ENCODE measurements at regions not wholly inside any gene's neighbourhood (a gene's known extent, or its start where the extent isn't known, plus 50 kb on each side); places are given as distances from the start of the nearest gene placed in this dataset.

DNA sequence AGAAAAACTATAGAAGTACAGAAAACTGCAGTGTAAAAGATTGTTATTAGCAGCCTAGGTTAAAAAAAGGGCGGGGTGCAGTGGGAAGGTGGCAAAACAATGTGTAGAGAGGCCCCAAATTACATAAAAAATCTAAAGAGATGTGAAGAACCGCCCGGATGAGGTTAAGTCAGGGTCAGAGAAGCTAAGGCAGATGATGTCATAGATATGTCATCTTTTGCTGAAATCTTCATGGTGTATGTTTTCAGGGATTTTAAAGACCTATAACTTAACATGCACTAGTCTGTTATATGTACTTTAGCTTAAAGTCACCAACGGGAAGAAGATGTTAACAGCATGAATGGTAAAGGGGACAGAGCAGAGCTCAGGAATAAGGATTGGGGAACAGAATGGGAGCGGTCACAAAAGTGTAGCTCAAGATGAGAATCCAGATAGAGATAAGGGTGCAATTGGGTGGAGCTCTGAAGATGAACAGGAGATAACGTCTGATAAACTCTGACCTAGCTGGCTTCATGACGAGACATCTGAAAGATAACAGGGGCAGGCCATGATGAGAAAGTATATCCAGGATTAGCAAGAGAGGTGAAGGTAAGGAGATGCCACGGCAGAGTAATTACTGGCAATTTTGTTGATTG is 83.4 kb downstream of the TFAP2A start:
- no peaks in the 10 kb centered on the region for H3K9me3 ChIP-seq
- no peak for DNase-seq
- intact Hi-C loops (cut with DNase I; ENCODE audit: low total_unique reads) = no loop called here
- H3K4me3 ChIP-seq = no peak overlapping the region
- H3K36me3 ChIP-seq = no peaks in the 10 kb centered on the region
- no peak overlapping the region for H3K27ac ChIP-seq
- H3K27me3 ChIP-seq (replicated peaks in 1 of 7) = no peaks in the 10 kb centered on the region
- 73 to 75% (median 74%) methylated on average over 8 of the region's 8 CpGs for WGBS, 5 donors
- no peaks in the 10 kb centered on the region for H3K4me1 ChIP-seq
- no peak for TF ChIP-seq POLR2A (IDR thresholded peaks at IDR 0.05)
- no peak for TF ChIP-seq POLR2AphosphoS5 (IDR thresholded peaks at IDR 0.05)
- TF ChIP-seq, protein P1, sequence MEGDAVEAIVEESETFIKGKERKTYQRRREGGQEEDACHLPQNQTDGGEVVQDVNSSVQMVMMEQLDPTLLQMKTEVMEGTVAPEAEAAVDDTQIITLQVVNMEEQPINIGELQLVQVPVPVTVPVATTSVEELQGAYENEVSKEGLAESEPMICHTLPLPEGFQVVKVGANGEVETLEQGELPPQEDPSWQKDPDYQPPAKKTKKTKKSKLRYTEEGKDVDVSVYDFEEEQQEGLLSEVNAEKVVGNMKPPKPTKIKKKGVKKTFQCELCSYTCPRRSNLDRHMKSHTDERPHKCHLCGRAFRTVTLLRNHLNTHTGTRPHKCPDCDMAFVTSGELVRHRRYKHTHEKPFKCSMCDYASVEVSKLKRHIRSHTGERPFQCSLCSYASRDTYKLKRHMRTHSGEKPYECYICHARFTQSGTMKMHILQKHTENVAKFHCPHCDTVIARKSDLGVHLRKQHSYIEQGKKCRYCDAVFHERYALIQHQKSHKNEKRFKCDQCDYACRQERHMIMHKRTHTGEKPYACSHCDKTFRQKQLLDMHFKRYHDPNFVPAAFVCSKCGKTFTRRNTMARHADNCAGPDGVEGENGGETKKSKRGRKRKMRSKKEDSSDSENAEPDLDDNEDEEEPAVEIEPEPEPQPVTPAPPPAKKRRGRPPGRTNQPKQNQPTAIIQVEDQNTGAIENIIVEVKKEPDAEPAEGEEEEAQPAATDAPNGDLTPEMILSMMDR (IDR thresholded peaks at IDR 0.05 in 8 of 11, conservative IDR thresholded peaks at IDR 0.05 in 3 of 11) = no peak

DNA sequence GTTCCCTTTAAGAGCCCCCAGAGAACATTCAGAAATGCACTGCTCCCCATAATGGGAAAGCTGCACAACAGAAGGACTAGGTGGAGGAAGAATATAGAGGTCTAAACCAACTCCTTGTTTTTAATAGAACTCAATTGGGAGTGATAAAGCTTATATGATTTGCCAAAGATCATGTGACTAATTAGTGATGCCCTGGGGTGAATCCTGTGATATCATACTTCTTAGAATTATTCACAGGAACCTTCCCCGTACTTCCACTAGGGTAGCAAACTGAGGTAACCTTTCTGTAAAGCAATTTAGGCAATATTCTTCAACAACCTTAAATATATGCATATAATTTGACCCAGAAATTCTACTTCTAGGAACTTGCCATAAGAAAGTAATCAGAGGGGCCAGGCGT is 84.4 kb downstream of the TFAP2A start:
- H3K36me3 ChIP-seq = no peaks in the 10 kb centered on the region
- DNase-seq = no peak
- 71 to 96% (median 84%) methylated on average over 2 of the region's 2 CpGs for WGBS, 5 donors
- no peaks in the 10 kb centered on the region for H3K9me3 ChIP-seq
- no peaks in the 10 kb centered on the region for H3K27me3 ChIP-seq (replicated peaks in 1 of 7)
- TF ChIP-seq, protein P1 (IDR thresholded peaks at IDR 0.05 in 8 of 11, conservative IDR thresholded peaks at IDR 0.05 in 3 of 11) = no peak
- TF ChIP-seq POLR2A (IDR thresholded peaks at IDR 0.05) = no peak
- intact Hi-C loops (cut with DNase I; ENCODE audit: low total_unique reads) = no loop called here
- no peaks in the 10 kb centered on the region for H3K4me1 ChIP-seq
- no peak overlapping the region for H3K27ac ChIP-seq
- H3K4me3 ChIP-seq = no peak overlapping the region

DNA sequence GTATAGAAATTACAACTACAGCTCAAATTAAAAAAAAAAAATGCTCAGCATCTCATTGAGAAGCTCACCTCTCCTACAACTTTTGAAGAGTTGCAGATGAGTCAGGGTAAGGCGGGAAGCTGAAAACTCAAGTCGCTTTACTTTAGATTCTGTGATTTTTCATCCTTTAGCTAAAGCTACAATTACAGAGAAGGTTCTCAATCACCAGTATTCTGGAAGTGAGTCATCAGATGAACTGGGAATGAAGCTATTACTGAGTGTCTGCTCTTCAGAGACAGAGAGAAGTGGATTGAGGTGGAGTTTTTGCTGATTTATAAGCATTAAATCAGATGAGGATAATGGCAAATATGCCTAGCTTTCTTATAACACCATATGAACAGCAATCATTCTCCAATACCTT is 91.9 kb downstream of the TFAP2A start:
- WGBS, 5 donors = 86 to 94% (median 88%) methylated on average over 2 of the region's 2 CpGs
- no peak for DNase-seq

DNA sequence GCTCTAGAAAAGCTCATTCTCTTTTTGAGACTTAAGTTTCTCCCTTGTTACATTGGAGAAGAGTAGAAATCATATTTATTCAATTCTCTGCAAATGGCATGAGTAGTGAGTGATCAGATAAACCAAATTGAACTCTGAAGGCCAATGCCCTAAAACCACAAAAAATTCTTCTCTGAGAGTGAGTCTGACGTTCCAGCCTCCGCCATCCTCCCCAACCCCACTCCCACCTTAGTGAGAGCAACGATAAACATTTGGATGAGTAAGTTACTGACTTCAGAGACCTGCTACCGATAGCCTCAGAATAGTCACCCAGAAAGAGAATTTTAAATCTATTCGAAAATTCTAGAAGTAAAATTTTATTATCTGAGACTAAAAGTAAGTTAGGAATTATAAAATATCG is 94.6 kb downstream of the TFAP2A start:
- no peak overlapping the region for H3K4me3 ChIP-seq
- no peak for DNase-seq
- H3K27me3 ChIP-seq (replicated peaks in 1 of 7) = peaks cover 0 to 6% (median 0%) of the 10 kb centered on the region in 7 donors
- 75 to 84% (median 76%) methylated on average over 6 of the region's 6 CpGs for WGBS, 5 donors
- H3K4me1 ChIP-seq = no peaks in the 10 kb centered on the region
- H3K36me3 ChIP-seq = no peaks in the 10 kb centered on the region
- H3K27ac ChIP-seq = no peak overlapping the region
- intact Hi-C loops (cut with DNase I; ENCODE audit: low total_unique reads) = no loop called here
- TF ChIP-seq POLR2A (IDR thresholded peaks at IDR 0.05) (no peak), POLR2AphosphoS5 (IDR thresholded peaks at IDR 0.05) (no peak)
- TF ChIP-seq, protein P1 (IDR thresholded peaks at IDR 0.05 in 8 of 11, conservative IDR thresholded peaks at IDR 0.05 in 3 of 11) = no peak
- no peaks in the 10 kb centered on the region for H3K9me3 ChIP-seq

More for the DNA sequence above, 91.9 kb downstream of the TFAP2A start:
- no peaks in the 10 kb centered on the region for H3K36me3 ChIP-seq
- peaks cover 0 to 6% (median 0%) of the 10 kb centered on the region in 7 donors for H3K27me3 ChIP-seq (replicated peaks in 1 of 7)
- TF ChIP-seq, protein P1 (IDR thresholded peaks at IDR 0.05 in 8 of 11, conservative IDR thresholded peaks at IDR 0.05 in 3 of 11) = no peak
- no peak for TF ChIP-seq POLR2A (IDR thresholded peaks at IDR 0.05)
- no peak for TF ChIP-seq POLR2AphosphoS5 (IDR thresholded peaks at IDR 0.05)
- H3K4me3 ChIP-seq = no peak overlapping the region
- no peaks in the 10 kb centered on the region for H3K9me3 ChIP-seq
- H3K27ac ChIP-seq = no peak overlapping the region
- no peaks in the 10 kb centered on the region for H3K4me1 ChIP-seq
- intact Hi-C loops (cut with DNase I; ENCODE audit: low total_unique reads) = no loop called here

All from spleen (tissue), 11 donors.